ENCODE measurements at regions not wholly inside any gene's neighbourhood (a gene's known extent, or its start where the extent isn't known, plus 50 kb on each side); places are given as distances from the start of the nearest gene placed in this dataset.

GRCh38 chr7:155889636-155890511 lies 77.6 kb upstream of the SHH start:
- no peak for TF ChIP-seq CTCF (IDR thresholded peaks at IDR 0.05; ENCODE audit: low read depth, low read length)
- no peaks in the 10 kb centered on the region for H3K9me3 ChIP-seq (ENCODE audit: severe bottlenecking)
- no peak for DNase-seq
- no peak overlapping the region for H3K27ac ChIP-seq
- H3K4me3 ChIP-seq (ENCODE audit: low read depth, low read length), result no peak overlapping the region
- H3K36me3 ChIP-seq, result no peaks in the 10 kb centered on the region
- peaks cover 76% of the 10 kb centered on the region for H3K27me3 ChIP-seq (ENCODE audit: insufficient read depth, low read depth, severe bottlenecking)

- no peaks in the 10 kb centered on the region for H3K36me3 ChIP-seq
- TF ChIP-seq CTCF (IDR thresholded peaks at IDR 0.05; ENCODE audit: low read depth, low read length), result no peak
- H3K4me3 ChIP-seq (ENCODE audit: low read depth, low read length), result no peak overlapping the region
- no peak for DNase-seq
- peaks cover 84% of the 10 kb centered on the region for H3K27me3 ChIP-seq (ENCODE audit: insufficient read depth, low read depth, severe bottlenecking)
- H3K9me3 ChIP-seq (ENCODE audit: severe bottlenecking), result no peaks in the 10 kb centered on the region
- no peak overlapping the region for H3K27ac ChIP-seq
Observed at GRCh38 chr7:155887174-155887525, 74.9 kb upstream of the SHH start.

- no peak for DNase-seq
- no peak overlapping the region for H3K4me3 ChIP-seq (ENCODE audit: low read depth, low read length)
- peaks cover 89% of the 10 kb centered on the region for H3K27me3 ChIP-seq (ENCODE audit: insufficient read depth, low read depth, severe bottlenecking)
Observed at GRCh38 chr7:155886391-155887173, 74.3 kb upstream of the SHH start.

GRCh38 chr7:155885167-155886155 lies 73.2 kb upstream of the SHH start:
- Histone ChIP-seq H3K9me3 (ENCODE audit: severe bottlenecking) (no peaks in the 10 kb centered on the region), H3K4me3 (ENCODE audit: low read depth, low read length) (no peak overlapping the region), H3K27me3 (ENCODE audit: insufficient read depth, low read depth, severe bottlenecking) (peaks cover 97% of the 10 kb centered on the region), H3K36me3 (no peaks in the 10 kb centered on the region), H3K27ac (no peak overlapping the region)
- no peak for DNase-seq
- TF ChIP-seq CTCF (IDR thresholded peaks at IDR 0.05; ENCODE audit: low read depth, low read length), result no peak

More at GRCh38 chr7:155886391-155887173, 74.3 kb upstream of the SHH start:
- H3K27ac ChIP-seq, result no peak overlapping the region
- no peaks in the 10 kb centered on the region for H3K36me3 ChIP-seq
- no peak for TF ChIP-seq CTCF (IDR thresholded peaks at IDR 0.05; ENCODE audit: low read depth, low read length)
- no peaks in the 10 kb centered on the region for H3K9me3 ChIP-seq (ENCODE audit: severe bottlenecking)
